GM21619 (cell line): ENCODE measurements at regions not wholly inside any gene's neighbourhood (a gene's known extent, or its start where the extent isn't known, plus 50 kb on each side); places are given as distances from the start of the nearest gene placed in this dataset.
"Not testable (repeated sequence)": the region's sequence is repeated elsewhere in the genome, so short reads cannot be mapped to it uniquely, and the experiment has no call there.

Experiments used
- ATAC-seq: cut with Tn5 transposase; IDR thresholded peaks from one replicate; pipeline ENCODE4 v1.9.1; 2021; ENCODE audit not compliant: unreplicated experiment

DNA sequence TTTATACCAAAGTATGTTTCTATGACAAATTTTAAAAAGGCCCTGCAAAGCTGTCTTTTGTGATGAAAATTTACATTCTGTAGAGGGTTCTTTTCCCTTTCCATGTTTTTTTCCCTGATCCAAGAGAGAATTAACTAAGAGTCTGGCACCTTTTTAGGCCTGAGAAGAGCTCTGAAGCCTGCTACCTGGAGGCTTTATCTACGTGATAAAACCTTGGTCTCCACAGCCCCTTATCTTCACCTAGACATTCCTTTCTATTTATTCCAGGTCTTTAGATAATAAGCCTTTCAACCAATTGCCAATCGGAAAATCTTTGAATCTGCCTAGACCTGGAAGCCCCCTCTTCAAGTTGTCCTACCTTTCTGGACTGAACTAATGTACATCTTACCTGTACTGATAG lies 774.1 kb upstream of the LRRTM1 start:
- no peak for ATAC-seq

DNA sequence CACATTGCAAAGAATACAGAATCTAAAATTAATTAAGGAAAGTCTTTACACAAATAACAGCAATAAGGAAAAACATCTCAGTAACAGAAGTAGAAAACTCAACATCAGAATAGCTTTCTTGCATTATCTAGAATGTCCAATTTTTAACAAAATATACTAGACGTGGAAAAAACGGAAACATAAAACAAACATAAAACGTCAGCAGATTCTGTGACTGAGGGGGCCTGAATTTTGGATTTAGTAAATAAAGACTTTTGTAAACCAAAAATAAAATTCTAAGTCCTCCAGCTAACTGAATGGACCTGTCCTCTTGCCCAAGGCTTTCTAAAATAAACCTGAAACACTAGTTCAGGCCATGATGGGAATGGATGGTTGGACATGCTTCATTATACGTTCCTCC lies 773.5 kb upstream of the LRRTM1 start:
- no peak for ATAC-seq

DNA sequence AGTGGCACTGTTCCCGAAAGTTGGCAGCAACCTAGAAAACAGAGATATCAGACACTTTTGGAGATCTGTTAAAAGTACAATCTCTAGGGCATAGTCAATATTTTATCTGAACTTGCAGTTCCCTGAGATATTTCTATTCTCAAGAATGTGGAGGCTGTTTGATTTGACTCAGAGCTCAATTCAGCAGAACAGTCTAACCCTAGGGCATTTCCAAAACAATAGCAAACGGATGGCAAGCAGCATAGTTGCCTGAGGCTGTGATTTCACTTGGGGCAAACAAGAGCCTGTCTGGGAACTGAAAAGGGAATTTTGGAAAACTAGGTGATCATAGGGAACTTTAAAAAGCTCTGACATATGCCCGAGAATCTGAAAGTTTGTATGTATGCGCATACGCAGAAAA lies 772.8 kb upstream of the LRRTM1 start:
- no peak for ATAC-seq

DNA sequence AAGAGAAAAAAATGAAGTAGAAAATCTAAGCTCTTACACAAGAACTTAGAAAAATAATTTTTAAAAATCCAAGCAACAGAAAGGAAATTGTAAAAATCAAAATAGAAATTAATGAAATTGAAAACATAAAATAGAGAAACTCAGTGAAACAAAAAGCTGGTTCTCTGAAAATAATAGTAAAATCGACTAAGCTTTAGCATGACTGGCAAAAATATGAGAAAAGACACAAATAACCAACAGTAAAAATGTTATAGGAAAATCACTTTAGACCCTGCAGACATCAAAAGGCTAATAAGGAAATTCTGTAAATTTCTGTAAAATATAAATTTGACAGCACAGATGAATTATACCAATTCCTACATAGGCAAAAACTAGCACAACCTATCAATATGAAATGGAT lies 768.9 kb upstream of the LRRTM1 start:
- ATAC-seq: no peak

DNA sequence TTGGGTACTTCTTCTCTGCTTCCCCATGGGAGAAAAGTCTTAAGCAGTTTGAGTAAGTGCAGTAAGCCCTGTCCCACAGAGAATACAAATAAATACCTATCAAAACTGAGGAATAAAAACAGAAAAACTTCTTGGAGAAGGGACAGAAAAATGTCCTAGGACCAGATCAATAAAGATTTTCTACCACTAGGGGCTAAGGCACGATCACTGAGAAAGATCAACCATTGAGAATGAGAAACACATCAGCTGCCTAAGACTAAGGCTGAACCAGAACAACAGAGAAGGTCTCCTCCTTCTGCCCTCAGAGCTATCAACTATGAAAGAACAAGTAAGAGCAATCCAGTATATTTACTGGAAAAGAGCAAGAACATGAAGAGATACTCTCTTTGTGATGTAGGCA lies 763.6 kb upstream of the LRRTM1 start:
- no peak for ATAC-seq

DNA sequence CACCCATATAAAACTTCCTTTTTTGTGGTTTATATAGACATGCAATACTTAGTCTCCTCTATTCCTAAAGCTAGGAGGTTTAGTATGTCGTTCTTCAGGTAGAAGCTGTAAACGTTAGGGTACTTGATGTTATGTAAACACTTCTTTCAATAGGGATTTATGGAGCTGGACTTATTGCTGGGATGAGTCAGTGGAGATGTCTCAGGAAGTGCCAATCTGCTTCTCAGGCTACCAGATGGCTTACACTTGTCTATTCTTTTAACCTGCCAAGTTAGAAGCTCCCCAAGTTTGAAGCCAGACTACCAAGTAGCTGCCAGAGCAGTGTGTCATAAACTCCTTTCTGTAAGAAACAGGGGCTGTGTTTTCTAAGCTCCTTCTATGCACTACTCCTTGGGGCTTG lies 756.5 kb upstream of the LRRTM1 start:
- ATAC-seq: no peak

DNA sequence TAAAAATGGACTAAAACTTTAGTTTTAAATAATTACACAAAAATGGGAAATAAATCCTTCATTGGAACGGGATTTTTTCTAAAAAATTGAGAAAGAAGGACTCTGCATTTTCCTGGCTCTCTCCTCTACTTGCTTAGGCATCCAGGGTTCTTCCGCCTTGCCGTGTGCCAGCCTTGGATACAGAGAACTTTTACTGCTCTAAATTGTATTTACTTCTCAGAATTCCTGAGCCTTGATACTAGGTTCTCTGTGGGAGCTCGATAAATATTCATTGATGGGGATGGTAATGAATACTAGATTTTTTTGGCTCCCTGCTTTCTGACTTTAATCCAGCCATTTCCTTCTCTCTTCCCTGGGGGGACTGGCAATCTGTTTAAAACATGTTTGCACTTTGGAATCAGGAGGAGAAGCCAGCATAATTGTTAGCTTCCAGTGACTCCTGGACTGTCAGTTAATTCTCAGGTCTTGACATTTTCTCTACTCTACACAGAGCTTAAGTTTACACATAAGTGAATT lies 746.1 kb upstream of the LRRTM1 start:
- ATAC-seq: no peak

DNA sequence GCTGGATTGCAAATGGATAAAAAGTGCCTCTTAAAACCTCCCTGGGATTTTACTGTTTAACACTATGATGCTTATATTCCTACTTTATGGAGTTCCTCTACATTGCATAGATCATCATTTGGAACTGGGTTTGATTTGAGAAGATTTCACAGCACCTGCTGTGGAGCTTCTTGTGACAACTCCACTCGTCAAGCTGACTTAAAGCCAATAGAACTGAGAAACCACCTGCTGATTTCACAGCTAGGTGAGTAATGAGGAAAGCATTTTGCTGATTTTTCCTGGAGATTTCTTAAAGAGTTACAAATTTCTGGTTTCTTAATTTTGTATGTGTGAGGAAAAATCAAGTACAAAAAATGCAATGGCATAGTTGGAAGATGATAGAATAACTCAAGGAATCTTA lies 739.1 kb upstream of the LRRTM1 start:
- ATAC-seq: no peak

DNA sequence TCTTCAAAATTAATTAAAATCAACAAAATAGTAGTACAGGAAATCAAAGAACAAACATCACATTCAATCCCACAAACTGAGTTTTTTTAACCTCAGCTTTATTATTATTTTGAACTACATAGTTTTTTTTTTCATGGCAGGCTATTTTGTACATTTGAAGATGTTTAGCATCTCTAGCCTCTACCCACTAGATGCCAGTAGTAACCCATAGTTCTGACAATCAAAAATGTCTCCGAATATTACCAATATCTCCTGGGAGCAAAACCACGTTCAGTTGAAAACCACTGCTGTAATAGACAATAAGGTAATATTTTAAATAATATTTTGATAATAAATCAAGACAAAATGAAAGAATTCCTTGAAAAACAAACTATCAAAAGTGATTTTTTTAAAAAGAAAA lies 702.6 kb upstream of the LRRTM1 start:
- ATAC-seq: no peak

DNA sequence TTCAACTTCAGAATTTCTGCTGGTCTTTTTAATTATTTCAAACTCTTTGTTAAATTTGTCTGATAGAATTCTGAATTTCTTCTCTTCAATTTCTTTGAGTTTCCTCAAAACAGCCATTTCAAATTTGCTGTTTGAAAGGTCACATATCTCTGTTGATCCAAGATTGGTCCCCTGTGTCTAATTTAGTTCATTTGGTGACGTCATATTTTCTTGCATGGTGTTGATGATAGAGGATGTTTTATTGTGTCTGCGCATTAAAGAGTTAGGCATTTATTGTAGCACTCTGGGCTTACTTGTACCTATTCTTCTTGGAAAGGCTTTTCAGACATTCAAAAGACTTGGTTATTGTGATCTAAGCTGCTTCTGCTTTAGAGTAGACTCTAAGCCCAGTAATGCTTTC lies 698.4 kb upstream of the LRRTM1 start:
- ATAC-seq: no peak

DNA sequence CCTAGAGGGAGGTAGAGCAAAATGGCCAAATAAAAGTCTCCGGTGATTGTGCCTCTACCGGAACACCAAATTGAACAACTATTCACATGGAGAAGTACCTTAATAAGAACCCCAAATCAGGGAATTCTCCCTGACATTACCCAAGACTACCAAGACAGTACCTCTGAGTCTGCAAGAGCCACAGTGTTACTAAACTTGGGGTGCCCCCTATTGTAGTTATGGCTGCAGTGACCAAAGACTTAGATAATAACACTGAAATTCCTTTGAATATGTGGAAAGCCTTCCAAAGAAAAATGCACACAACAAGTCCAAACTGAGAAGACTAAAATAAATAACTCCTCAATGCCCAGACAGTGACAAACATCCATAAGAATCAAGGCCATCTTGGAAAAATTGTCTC lies 682.9 kb upstream of the LRRTM1 start:
- ATAC-seq: no peak

DNA sequence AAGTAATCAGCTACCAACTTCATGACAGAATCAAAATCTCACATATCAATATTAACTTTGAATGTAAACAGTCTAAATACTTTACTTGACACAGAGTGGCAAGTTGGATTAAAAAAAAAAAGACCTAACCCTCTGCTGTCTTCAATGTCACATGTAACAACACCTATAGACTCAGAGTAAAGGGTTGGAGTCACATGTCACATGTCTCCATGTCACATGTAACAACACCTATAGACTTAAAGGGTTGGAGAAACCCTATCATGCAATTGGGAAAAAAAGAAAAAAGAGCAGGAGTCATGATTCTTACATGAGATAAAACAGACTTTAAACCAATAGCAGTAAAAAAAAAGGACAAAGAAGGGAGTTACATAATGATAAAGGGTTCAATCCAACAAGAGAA lies 665.3 kb upstream of the LRRTM1 start:
- no peak for ATAC-seq

DNA sequence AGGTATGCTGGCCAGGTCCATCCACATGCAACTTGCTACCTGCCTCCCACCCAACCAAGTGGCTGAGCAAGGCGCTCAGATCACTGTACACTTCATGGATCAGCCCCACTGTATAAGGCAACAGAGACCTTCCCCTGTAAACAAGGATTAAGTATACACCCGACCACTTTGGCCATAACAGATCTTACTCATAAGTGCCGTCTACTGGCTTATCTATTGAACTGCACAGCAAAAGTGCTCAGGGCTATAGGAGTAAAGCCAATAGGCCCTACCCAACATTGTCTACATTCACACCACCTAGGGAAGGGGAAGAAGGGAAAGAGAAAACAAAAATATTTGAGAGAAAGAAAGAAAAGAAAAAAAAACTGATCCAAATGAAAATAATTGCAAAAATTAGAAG lies 663.9 kb upstream of the LRRTM1 start:
- ATAC-seq: no peak

DNA sequence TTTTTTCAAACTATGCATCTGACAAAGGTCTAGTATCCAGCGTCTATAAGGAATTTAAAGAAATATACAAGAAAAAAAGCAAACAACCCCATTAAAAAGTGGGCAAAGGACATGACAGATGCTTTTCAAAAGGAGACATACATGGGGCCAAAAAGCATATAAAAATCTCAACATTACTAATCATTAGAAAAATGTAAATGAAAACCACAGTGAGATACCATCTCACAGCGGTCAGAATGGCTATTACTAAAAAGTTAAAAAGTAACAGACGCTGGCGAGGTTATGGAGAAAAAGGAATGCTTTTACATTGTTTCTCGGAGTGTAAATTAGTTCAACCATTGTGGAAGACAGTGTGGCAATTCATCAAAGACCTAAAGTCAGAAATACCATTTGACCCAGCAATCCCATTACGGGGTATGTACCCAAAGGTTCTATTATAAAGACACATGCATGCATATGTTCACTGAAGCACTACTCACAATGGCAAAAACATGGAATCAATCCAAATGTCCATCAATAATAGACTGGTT lies 643.1 kb upstream of the LRRTM1 start:
- ATAC-seq: no peak

DNA sequence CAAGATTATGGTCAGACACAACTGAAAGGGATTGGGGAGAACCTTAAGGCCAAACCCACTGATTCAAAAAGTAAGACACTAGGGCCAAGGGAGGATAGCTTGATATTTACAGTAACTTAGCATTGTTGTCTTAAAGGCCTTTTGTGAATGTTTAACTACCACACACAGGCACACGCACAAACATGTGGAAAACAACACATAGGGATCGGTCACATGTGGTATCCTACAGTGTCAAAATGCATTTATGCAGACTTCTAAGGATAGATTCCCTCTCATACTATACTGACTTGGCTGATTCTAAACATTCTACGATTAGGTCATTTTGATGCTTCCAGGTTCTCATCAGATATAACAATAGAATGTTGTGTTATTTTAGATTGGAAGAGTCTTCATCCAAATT lies 638.9 kb upstream of the LRRTM1 start:
- no peak for ATAC-seq

DNA sequence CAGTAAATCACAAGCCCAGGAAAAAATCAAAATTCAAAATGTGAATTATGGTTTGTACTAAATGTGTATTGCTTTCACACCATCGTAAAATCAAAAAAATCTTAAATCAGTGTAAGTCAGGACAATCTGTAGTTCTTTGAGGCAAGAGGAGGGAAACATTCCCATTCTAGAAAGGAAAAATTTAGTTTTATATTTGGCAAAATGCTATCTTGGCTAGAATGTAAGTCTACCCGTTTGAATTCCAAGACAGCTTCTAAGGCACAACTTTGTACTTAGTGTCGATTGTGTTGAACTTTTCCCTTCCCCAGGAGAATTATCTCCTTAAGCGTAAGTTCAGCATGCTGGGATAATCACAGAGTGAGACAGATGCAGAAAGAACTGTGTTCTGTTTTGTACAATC lies 638.2 kb upstream of the LRRTM1 start:
- ATAC-seq: no peak

DNA sequence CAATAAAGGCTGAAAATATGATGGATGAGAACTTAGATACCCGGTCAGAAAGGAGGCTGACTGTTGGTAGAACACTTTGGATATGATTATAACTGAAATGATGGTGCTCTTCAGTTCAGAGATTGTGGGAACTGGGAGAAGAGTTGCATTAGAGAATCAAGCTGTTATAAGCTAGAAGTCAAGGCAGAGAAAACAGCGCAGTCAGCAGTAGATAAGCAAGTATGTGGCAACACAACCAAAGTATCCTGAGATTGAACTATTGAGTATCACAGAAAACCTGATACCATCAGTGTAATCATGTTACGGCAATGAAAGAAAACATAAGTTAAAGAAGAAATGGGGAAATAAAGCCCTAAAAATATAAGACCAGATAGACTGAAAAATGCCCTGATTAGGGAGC lies 633.9 kb upstream of the LRRTM1 start:
- ATAC-seq: no peak

DNA sequence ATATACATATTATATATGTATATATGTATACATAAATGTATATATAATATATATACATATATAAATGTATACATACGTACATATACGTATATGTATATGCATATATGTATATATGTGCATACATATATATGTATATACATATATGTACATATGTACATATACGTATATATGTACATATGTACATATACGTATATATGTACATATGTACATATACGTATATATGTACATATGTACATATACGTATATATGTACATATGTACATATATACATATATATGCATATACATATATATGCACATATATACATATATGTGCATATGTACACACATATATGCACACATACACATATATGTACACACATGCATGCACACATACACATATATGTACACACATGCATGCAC lies 627.3 kb upstream of the LRRTM1 start:
- not testable (repeated sequence) for ATAC-seq

DNA sequence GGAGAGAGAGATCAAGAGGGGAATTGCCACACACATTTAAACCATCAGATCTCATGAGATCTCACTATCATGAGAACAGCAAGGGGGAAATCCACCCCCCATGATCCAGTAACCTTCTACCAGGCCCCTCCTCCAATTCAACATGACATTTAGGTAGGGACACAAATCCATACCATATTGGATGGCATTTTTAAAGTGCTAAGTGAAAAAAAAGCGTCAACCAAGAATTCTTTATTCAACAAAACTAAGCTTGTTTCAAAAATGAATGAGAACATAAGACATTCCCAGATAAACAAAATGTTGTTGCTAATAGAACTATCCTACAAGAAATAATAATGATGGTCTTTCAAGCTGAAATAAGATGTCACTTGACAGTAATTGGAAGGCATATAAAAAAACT lies 626.2 kb upstream of the LRRTM1 start:
- no peak for ATAC-seq

DNA sequence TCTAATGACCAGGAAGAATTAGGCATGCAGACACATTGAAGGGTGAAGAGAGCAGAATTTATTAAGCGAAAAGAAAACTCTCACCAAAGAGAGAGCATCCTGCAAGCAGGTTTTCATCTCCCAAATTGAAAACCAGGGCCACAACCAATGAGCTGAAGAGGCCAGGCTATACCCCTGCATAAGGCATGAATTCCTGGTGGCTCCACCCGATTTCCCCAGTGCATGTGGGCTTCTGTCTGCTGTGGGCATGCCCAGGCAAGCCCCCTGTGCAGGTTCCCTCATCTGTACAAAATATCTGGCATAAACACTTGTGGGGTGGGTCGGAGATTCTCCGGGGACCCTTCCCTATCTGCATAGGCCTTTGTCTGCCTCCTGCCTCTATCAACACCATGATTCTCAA lies 621.6 kb upstream of the LRRTM1 start:
- no peak for ATAC-seq

DNA sequence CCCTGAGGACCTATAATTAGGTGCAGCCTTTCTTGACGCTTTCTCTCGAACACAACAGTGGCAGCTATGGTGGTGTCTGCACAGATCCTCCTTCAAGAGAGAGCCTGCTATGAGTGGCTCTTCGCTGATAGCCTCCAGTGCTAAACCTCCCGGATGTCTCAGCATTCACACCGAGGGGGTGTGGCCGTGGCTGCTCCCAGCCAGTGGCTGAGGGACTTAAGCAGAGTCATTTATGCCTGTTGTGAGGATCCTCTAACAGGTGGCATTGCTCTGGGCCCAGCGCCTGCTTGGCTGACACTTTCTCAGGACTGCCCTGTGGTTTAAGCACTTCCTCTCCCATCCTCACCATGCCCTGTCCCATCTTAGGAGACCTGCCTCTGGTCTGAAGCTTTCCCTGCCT lies 592.0 kb upstream of the LRRTM1 start:
- no peak for ATAC-seq

DNA sequence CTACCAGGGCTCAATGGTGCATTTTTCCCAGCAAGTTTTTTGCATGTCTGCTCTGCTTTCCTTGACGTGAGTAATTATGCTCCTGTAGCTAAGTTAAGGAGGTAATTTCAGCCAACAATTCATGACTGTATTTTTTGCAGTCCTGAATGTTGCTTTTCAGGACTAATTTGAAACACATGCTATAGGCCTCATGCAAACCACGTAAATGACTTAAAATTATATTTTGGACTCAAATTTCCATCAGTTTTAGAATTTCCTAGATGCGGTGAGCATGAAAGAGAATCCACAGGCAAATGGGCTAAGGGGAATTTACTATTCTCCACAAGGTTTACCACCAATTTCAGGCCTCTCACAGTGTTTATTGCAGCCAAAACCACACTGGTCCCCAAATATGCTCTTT lies 589.9 kb upstream of the LRRTM1 start:
- no peak for ATAC-seq

DNA sequence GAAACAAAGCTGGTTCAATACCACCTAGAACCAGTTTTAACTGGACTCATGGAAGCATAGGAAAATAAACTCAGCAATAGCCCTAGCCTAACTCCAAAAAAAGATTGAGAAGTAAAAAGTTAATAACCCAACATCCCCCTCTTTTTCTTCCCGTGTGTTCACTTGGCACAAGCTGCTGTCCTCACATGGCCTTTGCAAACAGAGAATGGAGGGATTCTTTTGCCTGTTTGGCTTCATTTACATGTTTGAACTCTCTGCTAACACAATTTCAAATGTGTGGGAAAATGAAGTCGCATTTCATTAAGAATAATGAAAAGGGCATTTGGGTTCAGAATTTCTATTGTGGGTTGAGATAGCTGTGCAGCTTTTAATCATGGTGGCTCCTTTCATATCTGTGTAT lies 589.2 kb upstream of the LRRTM1 start:
- ATAC-seq: no peak

DNA sequence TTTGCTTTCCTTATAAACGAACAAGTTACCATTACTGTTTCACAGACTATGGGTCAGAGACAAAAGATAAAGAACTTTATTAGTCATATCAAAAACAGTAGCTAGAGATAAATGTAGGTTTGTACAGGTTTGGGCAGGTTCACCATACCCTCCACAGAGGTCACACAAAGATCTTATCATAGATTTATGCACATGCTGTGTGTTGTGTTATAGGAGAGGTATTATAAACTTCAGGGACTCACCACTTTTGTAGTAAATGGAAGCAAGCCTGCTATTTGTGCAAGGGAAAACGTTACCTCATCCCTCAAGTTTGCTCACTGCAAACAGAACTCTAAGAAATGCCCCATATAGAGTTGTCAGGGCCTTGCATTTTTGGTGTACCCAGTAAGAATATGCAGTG lies 584.5 kb upstream of the LRRTM1 start:
- no peak for ATAC-seq
